Right atrium auricular region (tissue), 2 donors: ENCODE measurements at regions not wholly inside any gene's neighbourhood (a gene's known extent, or its start where the extent isn't known, plus 50 kb on each side); places are given as distances from the start of the nearest gene placed in this dataset.

ENCODE experiments used
- DNase-seq: peaks from one replicate; pipeline ENCODE4 v3.0.0-alpha.2; 2019; ENCODE audit warnings: low spot score
- H3K27ac ChIP-seq, 2 donors: fragments of 200-600 bp; sonication (generic); 1 replicate in 1 of 2; 2 replicates in 1 of 2; pipeline ENCODE4 v1.5.1; 2016 to 2019
- H3K27me3 ChIP-seq, 2 donors: fragments of 200-600 bp; sonication (generic); one replicate each; pipeline versions ENCODE4 v1.5.1 to v1.6.0; 2017 to 2019
- H3K36me3 ChIP-seq: fragments of 200-600 bp; sonication (generic); one replicate; pipeline ENCODE4 v1.5.1; 2016
- H3K4me1 ChIP-seq, 2 donors: fragments of 200-600 bp; sonication (generic); one replicate each; pipeline versions ENCODE4 v1.5.1 to v1.6.0; 2017 to 2019
- H3K4me3 ChIP-seq, 2 donors: fragments of 200-600 bp; sonication (generic); 1 replicate in 1 of 2; 2 replicates in 1 of 2; pipeline ENCODE4 v1.5.1; 2017 to 2019; ENCODE audit warnings: mild to moderate bottlenecking in 1 of 2, moderate library complexity in 1 of 2
- H3K9me3 ChIP-seq, 2 donors: fragments of 200-600 bp; sonication (generic); one replicate each; pipeline ENCODE4 v1.5.1; 2019
- TF ChIP-seq, protein P1 (sequence below), 2 donors: fragments of 200-600 bp; sonication (generic); IDR thresholded peaks; one replicate each; pipeline ENCODE4 v1.5.1; 2019; ENCODE audit warnings: antibody characterized with exemption in 2 of 2

DNA sequence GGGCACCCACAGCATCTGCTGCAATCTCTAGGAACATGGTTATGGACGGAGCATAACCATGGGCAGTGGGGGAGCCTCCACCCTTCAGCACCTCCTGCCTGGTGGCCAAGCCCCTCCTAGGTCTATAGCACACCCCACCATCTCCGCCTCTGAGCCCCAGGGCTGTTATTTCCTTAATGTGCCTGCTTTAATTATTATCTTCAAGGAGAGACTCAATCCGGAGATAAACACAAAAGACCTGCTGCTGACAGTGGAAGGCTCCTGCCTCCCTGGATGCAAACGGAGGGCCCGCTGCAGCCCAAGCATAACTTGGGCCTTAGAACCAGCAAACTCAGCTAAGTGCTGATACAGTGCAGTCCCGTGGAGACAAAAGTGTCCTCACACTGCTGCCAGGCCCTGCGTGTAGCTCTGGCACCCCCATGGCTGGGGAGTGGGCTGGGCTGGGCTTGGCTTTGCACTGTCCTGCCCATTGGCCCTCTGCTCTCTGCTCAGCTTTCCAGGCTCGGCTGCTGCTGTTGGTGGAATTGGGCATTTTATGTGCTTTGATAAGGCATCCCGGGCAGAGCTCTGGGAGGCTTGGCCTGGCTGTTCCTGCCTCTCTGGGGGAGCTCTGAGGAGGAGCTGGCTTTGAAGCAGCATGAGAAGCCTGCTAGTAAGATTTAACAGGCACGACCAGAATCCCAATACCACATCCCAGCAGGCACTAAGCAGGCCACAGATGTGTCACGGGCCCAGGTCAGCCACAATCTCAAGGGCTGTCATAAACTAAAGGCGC, 620.2 kb downstream of the PTPRU start:
- H3K27me3 ChIP-seq: no peaks in the 10 kb centered on the region
- no peak overlapping the region for H3K27ac ChIP-seq
- peaks cover 0 to 15% of the 10 kb centered on the region in 2 donors for H3K4me1 ChIP-seq
- TF ChIP-seq, protein P1, sequence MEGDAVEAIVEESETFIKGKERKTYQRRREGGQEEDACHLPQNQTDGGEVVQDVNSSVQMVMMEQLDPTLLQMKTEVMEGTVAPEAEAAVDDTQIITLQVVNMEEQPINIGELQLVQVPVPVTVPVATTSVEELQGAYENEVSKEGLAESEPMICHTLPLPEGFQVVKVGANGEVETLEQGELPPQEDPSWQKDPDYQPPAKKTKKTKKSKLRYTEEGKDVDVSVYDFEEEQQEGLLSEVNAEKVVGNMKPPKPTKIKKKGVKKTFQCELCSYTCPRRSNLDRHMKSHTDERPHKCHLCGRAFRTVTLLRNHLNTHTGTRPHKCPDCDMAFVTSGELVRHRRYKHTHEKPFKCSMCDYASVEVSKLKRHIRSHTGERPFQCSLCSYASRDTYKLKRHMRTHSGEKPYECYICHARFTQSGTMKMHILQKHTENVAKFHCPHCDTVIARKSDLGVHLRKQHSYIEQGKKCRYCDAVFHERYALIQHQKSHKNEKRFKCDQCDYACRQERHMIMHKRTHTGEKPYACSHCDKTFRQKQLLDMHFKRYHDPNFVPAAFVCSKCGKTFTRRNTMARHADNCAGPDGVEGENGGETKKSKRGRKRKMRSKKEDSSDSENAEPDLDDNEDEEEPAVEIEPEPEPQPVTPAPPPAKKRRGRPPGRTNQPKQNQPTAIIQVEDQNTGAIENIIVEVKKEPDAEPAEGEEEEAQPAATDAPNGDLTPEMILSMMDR (IDR thresholded peaks at IDR 0.05): no peak
- H3K36me3 ChIP-seq: no peaks in the 10 kb centered on the region
- H3K4me3 ChIP-seq: no peak overlapping the region
- DNase-seq: no peak
- H3K9me3 ChIP-seq: peaks cover 0 to 13% of the 10 kb centered on the region in 2 donors

DNA sequence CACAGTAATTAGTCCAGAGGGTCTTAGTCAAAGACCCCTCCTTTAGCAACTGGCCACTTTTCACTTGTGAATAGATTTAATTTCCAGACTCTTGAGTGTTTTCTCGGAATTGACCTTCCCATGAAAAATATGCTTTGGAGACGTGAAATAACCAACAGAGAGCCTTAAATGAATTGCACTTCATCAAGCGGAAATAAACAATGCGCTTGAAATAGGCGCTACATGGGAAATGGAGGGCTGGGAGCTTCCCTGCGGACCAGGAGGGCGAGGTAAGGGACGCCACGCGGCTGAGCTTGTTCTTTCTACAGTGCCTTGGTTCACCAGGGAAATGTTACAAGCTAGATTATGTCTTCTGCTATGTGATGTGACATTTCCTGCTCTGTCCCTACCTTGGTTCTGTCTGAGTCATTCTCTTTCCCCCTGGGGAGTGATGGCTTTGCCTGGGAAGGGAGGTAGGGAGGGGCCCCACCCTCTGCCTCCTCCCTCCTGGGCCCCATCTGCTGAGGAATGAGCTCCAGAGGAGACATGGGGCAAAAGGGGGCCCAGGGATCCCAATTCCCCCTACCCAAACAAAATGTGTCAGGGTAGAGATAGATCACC, 619.3 kb downstream of the PTPRU start:
- Histone ChIP-seq H3K36me3 (no peaks in the 10 kb centered on the region), H3K4me1 (peaks cover 0 to 15% of the 10 kb centered on the region in 2 donors), H3K27me3 (no peaks in the 10 kb centered on the region), H3K27ac (no peak overlapping the region), H3K4me3 (no peak overlapping the region), H3K9me3 (peaks cover 0 to 4% of the 10 kb centered on the region in 2 donors)
- TF ChIP-seq, protein P1 (IDR thresholded peaks at IDR 0.05): no peak
- no peak for DNase-seq

DNA sequence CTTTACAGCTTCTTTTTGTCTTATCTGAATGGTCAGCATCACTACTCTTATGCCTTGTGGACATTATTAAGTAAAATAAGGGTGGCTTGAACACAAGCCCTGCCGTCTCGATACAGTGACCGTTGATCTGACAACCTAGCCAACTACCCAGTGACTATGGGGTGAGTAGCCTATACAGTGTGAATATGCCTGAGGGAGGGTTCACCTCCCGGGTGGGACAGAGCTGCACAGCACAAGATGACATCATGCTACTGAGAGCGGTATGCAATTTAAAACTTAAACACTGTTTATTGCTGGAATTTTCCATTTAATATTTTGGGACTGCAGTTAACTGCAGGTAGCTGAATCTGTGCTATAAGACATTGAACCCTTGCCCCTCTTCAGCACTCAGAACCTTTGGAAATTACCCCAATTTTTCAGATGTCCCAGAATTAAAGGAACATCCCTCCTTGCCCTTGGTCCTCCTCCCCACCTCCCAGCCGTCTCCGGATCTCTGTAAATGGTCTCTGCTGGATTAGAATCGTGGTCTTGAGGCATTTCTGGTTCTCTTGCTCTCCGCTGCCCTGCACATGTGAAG, 618.5 kb downstream of the PTPRU start:
- Histone ChIP-seq H3K36me3 (no peaks in the 10 kb centered on the region), H3K27me3 (no peaks in the 10 kb centered on the region), H3K4me3 (no peak overlapping the region), H3K27ac (no peak overlapping the region), H3K9me3 (no peaks in the 10 kb centered on the region), H3K4me1 (peaks cover 0 to 15% of the 10 kb centered on the region in 2 donors)
- TF ChIP-seq, protein P1 (IDR thresholded peaks at IDR 0.05): no peak
- no peak for DNase-seq

DNA sequence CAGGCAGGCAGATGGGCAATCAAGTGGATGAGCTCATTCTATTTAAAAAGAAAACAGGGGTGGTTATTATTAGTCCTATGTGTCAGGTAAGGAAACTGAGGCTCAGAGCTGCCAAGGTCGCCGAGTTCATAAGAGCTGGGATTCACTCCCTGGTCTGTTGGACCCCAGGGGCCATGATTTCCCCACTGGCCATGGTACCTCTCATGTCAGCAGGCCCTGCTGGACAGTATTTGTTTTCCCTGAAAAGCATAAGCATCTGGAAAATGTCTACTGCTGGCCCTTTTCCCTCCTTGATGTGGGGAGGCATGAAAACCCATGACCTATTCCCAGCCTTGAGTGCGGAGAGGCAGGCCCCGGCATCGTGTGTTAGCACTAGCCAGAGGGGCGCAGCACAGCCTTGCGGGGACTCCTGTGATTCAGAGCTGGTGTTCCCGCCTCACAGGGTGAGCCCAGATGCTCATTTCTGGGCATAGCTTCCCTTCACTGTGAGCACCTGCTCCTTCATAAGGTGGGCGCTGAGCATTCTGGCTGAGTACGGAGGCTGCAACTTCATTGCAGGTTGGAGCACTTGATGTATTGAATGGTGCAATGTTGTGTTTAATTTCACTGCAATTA, 617.5 kb downstream of the PTPRU start:
- Histone ChIP-seq H3K4me1 (peaks cover 0 to 8% of the 10 kb centered on the region in 2 donors), H3K27ac (no peak overlapping the region), H3K27me3 (no peaks in the 10 kb centered on the region), H3K9me3 (no peaks in the 10 kb centered on the region), H3K36me3 (no peaks in the 10 kb centered on the region), H3K4me3 (no peak overlapping the region)
- TF ChIP-seq, protein P1 (IDR thresholded peaks at IDR 0.05): no peak
- no peak for DNase-seq

DNA sequence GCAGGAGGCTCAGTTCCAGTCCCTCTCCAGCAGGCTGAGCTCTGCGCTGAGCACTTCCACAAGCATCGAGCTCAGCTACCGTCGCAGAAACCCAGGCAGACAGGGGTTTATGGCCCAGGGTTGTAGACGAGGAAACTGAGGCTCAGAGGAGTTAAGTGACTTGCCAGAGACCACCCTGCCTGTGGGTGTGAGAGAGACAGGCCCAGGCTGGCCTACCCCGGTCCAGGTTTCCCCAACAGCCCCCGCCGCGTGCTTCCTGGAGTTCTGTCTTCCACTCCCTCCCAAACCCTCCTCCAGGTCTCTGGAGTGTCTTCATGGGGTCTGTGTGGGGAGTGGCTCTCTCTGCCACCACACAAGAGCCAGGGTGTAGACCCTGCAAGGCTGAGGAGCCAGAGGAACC, 615.9 kb downstream of the PTPRU start:
- no peaks in the 10 kb centered on the region for H3K36me3 ChIP-seq
- TF ChIP-seq, protein P1 (IDR thresholded peaks at IDR 0.05): no peak
- H3K9me3 ChIP-seq: no peaks in the 10 kb centered on the region
- no peak overlapping the region for H3K27ac ChIP-seq
- no peaks in the 10 kb centered on the region for H3K27me3 ChIP-seq
- DNase-seq: no peak
- no peak overlapping the region for H3K4me3 ChIP-seq
- no peaks in the 10 kb centered on the region for H3K4me1 ChIP-seq
